ENCODE measurements at regions not wholly inside any gene's neighbourhood (a gene's known extent, or its start where the extent isn't known, plus 50 kb on each side); places are given as distances from the start of the nearest gene placed in this dataset.

GRCh38 chr16:54547052-54547451 is 260.5 kb upstream of the IRX3 start:
- H3K9me2 ChIP-seq (ENCODE audit: insufficient read depth), result no peaks in the 10 kb centered on the region
- no peak overlapping the region for H3K4me2 ChIP-seq
- H3K27me3 ChIP-seq (ENCODE audit: insufficient read depth), result no peaks in the 10 kb centered on the region
- no peaks in the 10 kb centered on the region for H3K79me2 ChIP-seq (replicated peaks; ENCODE audit: insufficient read depth)
- Mint-ChIP-seq H3K36me3 (ENCODE audit: low read depth) (no peaks in the 10 kb centered on the region), H3K27me3 (ENCODE audit: insufficient read depth, low read depth, poor library complexity) (peaks cover 2% of the 10 kb centered on the region), H3K4me3 (no peak overlapping the region), H3K27ac (no peak overlapping the region), H3K4me1 (no peaks in the 10 kb centered on the region; the same call in 2 of the 3 replicates), H3K9me3 (no peaks in the 10 kb centered on the region)
- H2AFZ ChIP-seq, result no peak overlapping the region
- DNase-seq (ENCODE audit: low spot score), result no peak
- ATAC-seq, result no peak
- H3K4me3 ChIP-seq, result no peak overlapping the region
- no peaks in the 10 kb centered on the region for H4K20me1 ChIP-seq (replicated peaks; ENCODE audit: insufficient read depth)
- H3F3A ChIP-seq (replicated peaks; ENCODE audit: low read depth), result no peaks in the 10 kb centered on the region
- H3K27ac ChIP-seq (ENCODE audit: low read depth), result no peak overlapping the region
- H3K4me1 ChIP-seq (ENCODE audit: insufficient read depth), result no peaks in the 10 kb centered on the region
- H3K36me3 ChIP-seq (ENCODE audit: insufficient read depth), result peaks cover 3% of the 10 kb centered on the region; the same call in 1 of the 2 replicates
- TF ChIP-seq STAT1 (IDR thresholded peaks at IDR 0.05; ENCODE audit: unreplicated experiment) (no peak), EZH2 (IDR thresholded peaks at IDR 0.05; ENCODE audit: low read depth, unreplicated experiment) (no peak), ZNF331 (CRISPR knock-in tag; IDR thresholded peaks at IDR 0.05; ENCODE audit: low read depth) (no peak), JUNB (IDR thresholded peaks at IDR 0.05; ENCODE audit: unreplicated experiment) (no peak), CTCF (conservative IDR thresholded peaks at IDR 0.05; ENCODE audit: low read depth in 2 of 2) (no peak), REST (IDR thresholded peaks at IDR 0.05; ENCODE audit: unreplicated experiment) (no peak), NANOG (IDR thresholded peaks at IDR 0.05; ENCODE audit: borderline replicate concordance) (no peak), ETS1 (IDR thresholded peaks at IDR 0.05) (no peak), ZNF114 (CRISPR knock-in tag; IDR thresholded peaks at IDR 0.05) (no peak), POLR2AphosphoS5 (IDR thresholded peaks at IDR 0.05; ENCODE audit: low read depth) (no peak), CREB1 (CRISPR knock-in tag; IDR thresholded peaks at IDR 0.05; ENCODE audit: low read depth) (no peak), ZNF462 (CRISPR knock-in tag; IDR thresholded peaks at IDR 0.05) (no peak), EZH2phosphoT487 (IDR thresholded peaks at IDR 0.05; ENCODE audit: unreplicated experiment) (no peak)
